ENCODE measurements at regions not wholly inside any gene's neighbourhood (a gene's known extent, or its start where the extent isn't known, plus 50 kb on each side); places are given as distances from the start of the nearest gene placed in this dataset.

DNA sequence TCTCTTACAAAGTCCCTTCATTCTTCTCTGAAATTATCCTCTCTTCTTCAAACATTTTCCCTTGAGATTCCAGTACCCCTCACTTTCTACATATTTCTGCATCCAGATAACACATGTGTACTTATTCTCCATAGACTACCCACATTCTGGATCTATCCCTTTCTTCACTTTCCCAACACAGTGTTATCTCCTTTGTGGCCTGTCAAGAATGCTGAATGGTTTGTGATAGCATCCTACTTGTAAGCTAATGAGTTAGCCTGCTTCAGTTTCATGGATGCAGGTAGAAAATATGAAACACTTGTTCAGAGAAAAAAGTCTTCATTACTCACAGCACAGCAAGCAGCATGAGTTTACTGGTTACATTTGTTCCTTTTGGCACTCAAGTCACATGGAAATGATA lies 245.4 kb downstream of the HTR1B start:
- no peak for TF ChIP-seq POLR2A (IDR thresholded peaks at IDR 0.05; ENCODE audit: low read depth, low read length)
- TF ChIP-seq TAF1 (IDR thresholded peaks at IDR 0.05; ENCODE audit: borderline replicate concordance, low read depth, low read length) = no peak
